Mucosa of descending colon (tissue), 3 donors: ENCODE measurements at regions not wholly inside any gene's neighbourhood (a gene's known extent, or its start where the extent isn't known, plus 50 kb on each side); places are given as distances from the start of the nearest gene placed in this dataset.

Experiments
- ATAC-seq: fragments of 200-7000 bp; cut with Tn5 transposase; one replicate; pipeline ENCODE4 v1.9.1; 2020; ENCODE audit warnings: mild to moderate bottlenecking, moderate library complexity
- DNase-seq, 3 donors: peaks; one replicate each; pipeline ENCODE4 v3.0.0-alpha.2; 2020
- H3K36me3 ChIP-seq: fragments of 200-600 bp; one replicate; pipeline ENCODE4 v1.8.0; 2021; ENCODE audit warnings: low read depth, mild to moderate bottlenecking
- H3K4me1 ChIP-seq: fragments of 200-600 bp; one replicate; pipeline ENCODE4 v1.8.0; 2021; ENCODE audit warnings: low read depth, mild to moderate bottlenecking
- H3K4me3 ChIP-seq: fragments of 200-600 bp; one replicate; pipeline ENCODE4 v1.8.0; 2021; ENCODE audit warnings: mild to moderate bottlenecking
- H3K9me3 ChIP-seq: fragments of 200-600 bp; one replicate; pipeline ENCODE4 v1.8.0; 2021; ENCODE audit warnings: mild to moderate bottlenecking
- intact Hi-C, 2 donors: fragments of 100-400 bp; cut with DNase I in 1 of 2; cut with micrococcal nuclease in 1 of 2; formaldehyde crosslinking; loops; one replicate each; pipeline versions ENCODE4 v1.11.0 to v1.11.1; 2022; cut with DNase I, micrococcal nuclease
- TF ChIP-seq, protein P1 (sequence below): fragments of 200-600 bp; IDR thresholded peaks from one replicate; pipeline ENCODE4 v1.8.0; 2022; ENCODE audit warnings: antibody characterized with exemption, mild to moderate bottlenecking
- donor health status: DM: no; HTN: no; CAD: no; lungs with moderate emphysema.
- donor health status: DM: no; HTN: no; CAD: no.
- donor health status: DM: no; HTN: yes; CAD: no.

DNA sequence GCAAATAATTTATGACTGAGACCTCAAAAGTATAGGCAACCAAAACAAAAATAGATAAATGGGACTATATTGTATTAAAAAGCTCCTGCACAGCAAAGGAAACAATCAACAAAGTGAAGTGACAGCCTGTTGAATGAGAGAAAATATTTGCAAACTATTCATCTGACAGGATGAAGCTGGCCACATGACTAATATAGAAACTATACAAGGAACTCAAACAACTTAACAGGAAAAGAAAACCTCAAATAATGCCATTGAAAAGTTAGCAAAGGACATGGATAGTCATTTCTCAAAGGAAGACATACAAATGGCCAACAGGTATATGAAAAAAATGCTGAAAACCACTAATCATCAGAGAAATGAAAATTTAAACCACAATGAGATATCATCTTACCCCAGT lies 245.1 kb downstream of the STK31 start:
- ATAC-seq = no peak
- H3K4me1 ChIP-seq = no peaks in the 10 kb centered on the region
- no peak overlapping the region for H3K4me3 ChIP-seq
- H3K36me3 ChIP-seq = no peaks in the 10 kb centered on the region
- TF ChIP-seq, protein P1, sequence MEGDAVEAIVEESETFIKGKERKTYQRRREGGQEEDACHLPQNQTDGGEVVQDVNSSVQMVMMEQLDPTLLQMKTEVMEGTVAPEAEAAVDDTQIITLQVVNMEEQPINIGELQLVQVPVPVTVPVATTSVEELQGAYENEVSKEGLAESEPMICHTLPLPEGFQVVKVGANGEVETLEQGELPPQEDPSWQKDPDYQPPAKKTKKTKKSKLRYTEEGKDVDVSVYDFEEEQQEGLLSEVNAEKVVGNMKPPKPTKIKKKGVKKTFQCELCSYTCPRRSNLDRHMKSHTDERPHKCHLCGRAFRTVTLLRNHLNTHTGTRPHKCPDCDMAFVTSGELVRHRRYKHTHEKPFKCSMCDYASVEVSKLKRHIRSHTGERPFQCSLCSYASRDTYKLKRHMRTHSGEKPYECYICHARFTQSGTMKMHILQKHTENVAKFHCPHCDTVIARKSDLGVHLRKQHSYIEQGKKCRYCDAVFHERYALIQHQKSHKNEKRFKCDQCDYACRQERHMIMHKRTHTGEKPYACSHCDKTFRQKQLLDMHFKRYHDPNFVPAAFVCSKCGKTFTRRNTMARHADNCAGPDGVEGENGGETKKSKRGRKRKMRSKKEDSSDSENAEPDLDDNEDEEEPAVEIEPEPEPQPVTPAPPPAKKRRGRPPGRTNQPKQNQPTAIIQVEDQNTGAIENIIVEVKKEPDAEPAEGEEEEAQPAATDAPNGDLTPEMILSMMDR = no peak
- H3K9me3 ChIP-seq = no peaks in the 10 kb centered on the region
- intact Hi-C loops = no loop called here
- no peak for DNase-seq

DNA sequence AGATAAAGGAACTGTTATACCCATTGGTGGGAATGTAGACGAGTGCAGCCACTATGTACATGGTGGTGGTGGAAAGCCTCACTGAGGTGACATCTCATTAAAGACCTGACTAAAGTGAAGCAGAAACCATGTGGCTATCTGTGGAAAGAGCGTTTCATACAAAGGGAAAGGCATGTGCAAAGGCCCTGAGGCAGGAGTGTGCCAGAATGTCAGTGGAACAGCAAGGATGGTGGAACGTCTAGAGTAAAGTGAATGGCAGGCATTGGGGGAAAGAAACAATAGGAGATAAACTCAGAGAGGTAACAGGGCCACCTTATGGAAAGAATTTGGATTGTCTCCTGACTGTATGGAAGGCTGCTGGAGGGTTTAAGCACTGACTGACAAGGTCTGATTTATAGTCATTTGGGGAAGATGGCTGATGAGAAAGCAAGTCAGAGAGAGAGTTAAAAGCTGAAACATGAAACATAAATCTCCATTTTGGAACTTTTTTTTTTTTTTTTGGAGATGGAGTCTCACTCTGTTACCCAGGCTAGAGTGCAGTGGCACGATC lies 245.7 kb downstream of the STK31 start:
- ATAC-seq = no peak
- Histone ChIP-seq H3K4me3 (no peak overlapping the region), H3K4me1 (no peaks in the 10 kb centered on the region), H3K9me3 (no peaks in the 10 kb centered on the region), H3K36me3 (no peaks in the 10 kb centered on the region)
- TF ChIP-seq, protein P1 = no peak
- intact Hi-C loops = no loop called here
- no peak for DNase-seq

DNA sequence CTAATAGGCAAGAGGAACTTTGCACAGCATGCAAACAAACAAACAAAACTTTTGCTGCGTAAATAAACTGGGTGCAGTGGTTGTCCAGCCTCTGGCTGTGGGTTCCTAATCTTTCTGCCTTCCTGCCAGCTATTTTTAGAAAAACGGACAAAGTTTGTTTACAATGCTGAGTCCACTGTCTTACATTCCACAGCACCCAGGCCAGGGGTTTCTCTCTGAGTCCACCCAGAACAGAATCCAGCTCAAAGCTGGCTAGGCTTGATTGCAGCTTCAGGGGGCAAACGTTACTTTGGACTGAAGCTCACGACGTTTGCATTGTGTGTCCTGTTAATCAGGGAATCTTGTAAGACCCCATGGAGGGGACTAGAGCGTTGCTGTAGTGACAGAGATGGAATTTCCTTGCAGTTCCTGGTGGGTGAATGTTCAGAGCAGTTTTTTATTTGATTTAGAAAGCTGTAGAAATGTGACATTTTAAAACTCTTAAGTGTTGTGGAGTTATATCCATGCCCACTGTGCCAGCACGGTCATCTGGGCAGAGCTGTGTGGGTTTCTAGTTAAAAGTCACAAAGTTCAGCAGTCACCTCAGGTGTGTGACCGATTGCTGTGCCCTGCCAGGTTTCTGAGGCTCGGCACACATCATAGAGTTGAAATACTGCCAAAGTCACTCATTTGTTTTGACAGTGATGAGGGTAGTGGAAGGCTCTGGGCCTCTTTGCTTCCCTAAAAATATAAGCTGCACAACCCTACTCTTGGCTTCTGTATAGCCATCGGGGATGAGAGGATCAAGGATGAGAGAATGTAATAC lies 247.0 kb downstream of the STK31 start:
- TF ChIP-seq, protein P1 = no peak
- intact Hi-C loops = no loop called here
- peak; percentile 31 for ATAC-seq

DNA sequence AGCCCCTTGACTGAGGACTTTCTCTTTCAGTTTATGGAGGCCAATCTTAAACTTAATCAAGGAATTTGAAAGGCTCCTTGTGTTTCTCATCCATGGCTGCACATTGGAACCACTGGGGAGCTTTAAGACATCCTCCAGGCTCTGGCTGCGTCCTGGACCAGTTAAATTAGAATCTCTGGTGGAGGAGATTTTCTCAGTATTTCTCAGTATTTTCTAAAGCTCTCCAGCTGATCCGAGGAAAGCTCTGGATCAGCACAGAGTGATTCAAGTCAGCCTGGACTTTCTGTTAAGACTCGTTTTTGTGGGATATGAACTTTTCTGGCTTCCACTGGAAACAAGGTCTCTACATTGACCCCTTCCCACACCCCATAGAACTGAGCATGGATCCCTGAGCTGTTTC lies 249.8 kb downstream of the STK31 start:
- intact Hi-C loops = no loop called here
- Histone ChIP-seq H3K4me1 (no peaks in the 10 kb centered on the region), H3K36me3 (no peaks in the 10 kb centered on the region), H3K4me3 (no peak overlapping the region), H3K9me3 (no peaks in the 10 kb centered on the region)
- TF ChIP-seq, protein P1 = no peak
- DNase-seq = no peak
- ATAC-seq = no peak

More for the DNA sequence above, 247.0 kb downstream of the STK31 start:
- no peak for DNase-seq
- Histone ChIP-seq H3K4me1 (no peaks in the 10 kb centered on the region), H3K4me3 (no peak overlapping the region), H3K36me3 (no peaks in the 10 kb centered on the region), H3K9me3 (no peaks in the 10 kb centered on the region)

DNA sequence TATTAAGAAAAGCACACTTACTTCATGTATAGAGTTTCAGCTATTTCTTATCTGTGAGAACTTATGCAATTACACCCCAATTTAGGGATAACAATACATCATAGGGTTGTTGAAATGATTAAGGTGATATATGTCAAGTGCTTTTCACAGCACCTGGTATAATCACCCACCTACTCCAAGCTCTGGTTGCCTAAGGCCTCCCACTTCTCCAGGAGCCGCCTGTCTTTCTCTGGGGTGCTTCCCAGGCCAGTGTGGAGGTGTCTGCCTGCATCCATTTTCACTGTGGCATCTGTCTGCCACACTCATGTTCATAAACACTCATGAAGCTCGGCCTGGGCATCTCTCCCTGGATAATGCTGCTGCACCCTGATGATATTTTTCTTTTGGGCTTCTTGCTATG lies 250.3 kb downstream of the STK31 start:
- TF ChIP-seq, protein P1 = no peak
- no peak for ATAC-seq
- intact Hi-C loops = no loop called here
- Histone ChIP-seq H3K4me3 (no peak overlapping the region), H3K36me3 (no peaks in the 10 kb centered on the region), H3K4me1 (no peaks in the 10 kb centered on the region), H3K9me3 (no peaks in the 10 kb centered on the region)
- DNase-seq = no peak
